LNCAP (cell line): ENCODE measurements at regions not wholly inside any gene's neighbourhood (a gene's known extent, or its start where the extent isn't known, plus 50 kb on each side); places are given as distances from the start of the nearest gene placed in this dataset.

Experiments used
- CTCF ChIP-seq: fragments of 450-650 bp; IDR thresholded peaks from 2 replicates; pipeline ENCODE4 v1.5.1; 2017; ENCODE audit warnings: mild to moderate bottlenecking

- TF ChIP-seq CTCF, result no peak
Observed at GRCh38 chrX:2583194-2584162, 82.7 kb upstream of the DHRSX start.

- no peak for TF ChIP-seq CTCF
Observed at GRCh38 chrX:2582667-2583066, 81.9 kb upstream of the DHRSX start.

GRCh38 chrX:2581296-2581695, 80.5 kb upstream of the DHRSX start:
- TF ChIP-seq CTCF, result no peak

DNA sequence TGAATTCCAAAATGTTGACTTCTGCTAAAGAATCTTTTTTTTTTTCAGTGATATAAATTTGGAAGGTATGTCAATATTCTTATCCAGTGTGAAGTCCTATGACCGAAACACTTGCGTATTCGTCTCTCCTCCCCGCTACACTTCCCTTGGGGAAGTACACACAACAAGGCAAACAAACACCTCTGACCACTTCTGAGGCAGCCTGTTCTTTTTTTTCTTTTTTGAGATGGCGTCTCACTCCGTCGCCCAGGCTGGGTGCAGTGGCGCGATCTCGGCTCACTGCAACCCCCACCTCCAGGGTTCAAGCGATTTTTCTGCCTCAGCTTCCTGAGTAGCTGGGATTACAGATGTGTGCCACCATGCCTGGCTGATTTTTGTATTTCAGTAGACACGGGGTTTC, 78.1 kb upstream of the DHRSX start:
- TF ChIP-seq CTCF, result no peak

DNA sequence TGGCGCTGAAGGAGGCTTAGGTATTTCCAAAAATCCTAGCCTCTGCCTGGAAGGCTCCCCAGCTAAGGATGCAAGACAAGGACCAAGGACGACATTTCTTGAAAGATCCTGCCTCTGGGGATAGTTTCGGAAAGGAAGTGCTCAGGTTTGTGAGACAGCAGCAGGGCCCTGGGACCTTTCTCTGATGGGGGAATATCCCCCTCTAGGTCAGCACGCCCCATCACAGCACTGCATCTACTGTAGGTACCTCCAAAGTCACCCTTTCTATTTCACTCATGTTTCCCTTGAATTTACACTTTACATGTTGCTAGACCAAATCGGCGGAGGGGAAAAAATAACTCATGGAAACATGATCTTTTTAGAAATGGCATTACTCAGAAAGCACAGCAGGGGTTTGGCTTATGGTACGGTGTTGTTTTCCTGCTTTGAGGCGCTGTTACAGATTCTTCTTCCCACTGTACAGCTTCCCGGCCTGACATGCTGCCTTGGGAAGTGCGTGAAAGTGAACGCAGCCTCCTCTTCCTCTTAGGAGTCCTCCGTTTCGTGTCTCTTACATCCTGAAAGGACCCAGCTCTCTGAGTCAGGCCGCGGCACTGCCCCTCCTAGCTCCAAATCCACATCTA, 77.2 kb upstream of the DHRSX start:
- no peak for TF ChIP-seq CTCF

- TF ChIP-seq CTCF, result no peak
Observed at GRCh38 chrX:2576793-2577192, 76.0 kb upstream of the DHRSX start.

DNA sequence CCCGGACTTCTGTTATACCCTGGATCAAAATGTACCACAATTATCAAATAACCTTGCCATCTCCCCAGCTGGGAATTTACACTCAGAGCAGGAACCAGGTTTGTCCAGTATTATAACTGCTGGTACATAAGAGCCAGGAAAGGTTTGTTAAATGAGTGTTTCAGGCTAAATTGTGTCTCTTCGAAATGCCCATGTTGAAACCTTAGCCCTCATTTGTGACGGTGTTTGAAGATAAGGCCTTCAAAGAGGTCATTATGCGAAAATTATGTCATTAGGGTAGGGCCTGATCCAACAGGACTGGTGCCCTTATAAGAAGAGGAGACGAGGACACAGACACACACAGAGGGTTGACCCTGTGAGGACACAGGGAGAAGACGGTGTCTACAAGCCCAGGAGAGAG, 73.5 kb upstream of the DHRSX start:
- no peak for TF ChIP-seq CTCF
